RCC 7860 (cell line): ENCODE measurements at regions not wholly inside any gene's neighbourhood (a gene's known extent, or its start where the extent isn't known, plus 50 kb on each side); places are given as distances from the start of the nearest gene placed in this dataset.
"Not testable (repeated sequence)": the region's sequence is repeated elsewhere in the genome, so short reads cannot be mapped to it uniquely, and the experiment has no call there.

Source experiments
- DNase-seq: peaks from one replicate; pipeline ENCODE4 v3.0.0-alpha.2; 2015; ENCODE audit warnings: low spot score
- FAIRE-seq: peaks from 2 replicates; lab custom pipeline; 2012; peaks lifted over from hg19 to GRCh38; lab: Jason Lieb, UNC

- not testable (repeated sequence) for FAIRE-seq, DNase-seq
Observed at GRCh38 chr13:54572037-54572436, 1543.4 kb downstream of the OLFM4 start.

GRCh38 chr13:54573186-54573585 lies 1544.6 kb downstream of the OLFM4 start:
- no peak for DNase-seq
- FAIRE-seq: no peak

GRCh38 chr13:54574791-54575190 lies 1546.2 kb downstream of the OLFM4 start:
- DNase-seq (no peak), FAIRE-seq (no peak)

- no peak for FAIRE-seq
Observed at GRCh38 chr13:54591540-54591939, 1562.9 kb downstream of the OLFM4 start.

GRCh38 chr13:54592201-54592600 lies 1563.6 kb downstream of the OLFM4 start:
- no peak for FAIRE-seq
- DNase-seq: no peak

More at GRCh38 chr13:54591540-54591939, 1562.9 kb downstream of the OLFM4 start:
- no peak for DNase-seq

GRCh38 chr13:54593504-54593903 lies 1564.9 kb downstream of the OLFM4 start:
- no peak for DNase-seq
- FAIRE-seq: no peak

GRCh38 chr13:54597540-54598088 lies 1569.0 kb downstream of the OLFM4 start:
- FAIRE-seq: no peak

GRCh38 chr13:54599413-54599812 lies 1570.8 kb downstream of the OLFM4 start:
- DNase-seq: no peak
- FAIRE-seq: no peak

More at GRCh38 chr13:54597540-54598088, 1569.0 kb downstream of the OLFM4 start:
- DNase-seq: no peak

GRCh38 chr13:54606944-54607343 lies 1578.3 kb downstream of the OLFM4 start:
- no peak for DNase-seq
- no peak for FAIRE-seq

- DNase-seq: no peak
- no peak for FAIRE-seq
Observed at GRCh38 chr13:54607421-54607820, 1578.8 kb downstream of the OLFM4 start.

GRCh38 chr13:54611390-54611789 lies 1582.8 kb downstream of the OLFM4 start:
- FAIRE-seq (no peak), DNase-seq (no peak)

GRCh38 chr13:54614726-54615125 lies 1586.1 kb downstream of the OLFM4 start:
- DNase-seq (no peak), FAIRE-seq (no peak)

- DNase-seq, FAIRE-seq: not testable (repeated sequence)
Observed at GRCh38 chr13:54626504-54626903, 1597.9 kb downstream of the OLFM4 start.

GRCh38 chr13:54627646-54628372 lies 1599.2 kb downstream of the OLFM4 start:
- DNase-seq (no peak), FAIRE-seq (no peak)

- no peak for DNase-seq
- no peak for FAIRE-seq
Observed at GRCh38 chr13:54628383-54628782, 1599.8 kb downstream of the OLFM4 start.

GRCh38 chr13:54633456-54633855 lies 1604.8 kb downstream of the OLFM4 start:
- DNase-seq: no peak
- no peak for FAIRE-seq

- FAIRE-seq (no peak), DNase-seq (no peak)
Observed at GRCh38 chr13:54636231-54636630, 1607.6 kb downstream of the OLFM4 start.

GRCh38 chr13:54637366-54637765 lies 1608.8 kb downstream of the OLFM4 start:
- no peak for FAIRE-seq
- no peak for DNase-seq

- DNase-seq: no peak
- FAIRE-seq: no peak
Observed at GRCh38 chr13:54640719-54641118, 1612.1 kb downstream of the OLFM4 start.

GRCh38 chr13:54643863-54644262 lies 1615.2 kb downstream of the OLFM4 start:
- DNase-seq: no peak
- FAIRE-seq: no peak

GRCh38 chr13:54647275-54647674 lies 1618.7 kb downstream of the OLFM4 start:
- DNase-seq (no peak), FAIRE-seq (no peak)

GRCh38 chr13:54657588-54657987 lies 1629.0 kb downstream of the OLFM4 start:
- DNase-seq (no peak), FAIRE-seq (no peak)

GRCh38 chr13:54658771-54659170 lies 1630.2 kb downstream of the OLFM4 start:
- FAIRE-seq (no peak), DNase-seq (no peak)
